Motor neuron (in vitro differentiated cells): ENCODE measurements at regions not wholly inside any gene's neighbourhood (a gene's known extent, or its start where the extent isn't known, plus 50 kb on each side); places are given as distances from the start of the nearest gene placed in this dataset.
"Not testable (repeated sequence)": the region's sequence is repeated elsewhere in the genome, so short reads cannot be mapped to it uniquely, and the experiment has no call there.

Experiments used
- ATAC-seq, 8 experiments: fragments of 200-7000 bp; cut with Tn5 transposase; replicated peaks in 6 of 8; 2 replicates each; pipeline ENCODE4 v1.8.0; 2021; ENCODE audit warnings: mild to moderate bottlenecking in 8 of 8, moderate library complexity in 8 of 8
- H3K27ac ChIP-seq, 2 donors: fragments of 250-450 bp; sonication (Bioruptor Pico); 2 replicates each; pipeline ENCODE4 v1.9.0; 2021; ENCODE audit warnings: antibody characterized with exemption in 2 of 2, mild to moderate bottlenecking in 2 of 2, moderate library complexity in 1 of 2
- H3K4me1 ChIP-seq, 2 donors: fragments of 250-450 bp; sonication (Bioruptor Pico); replicated peaks in 1 of 2; 2 replicates each; pipeline ENCODE4 v1.6.1; 2021; ENCODE audit warnings: antibody characterized with exemption in 2 of 2, mild to moderate bottlenecking in 2 of 2, moderate library complexity in 1 of 2
- H3K4me3 ChIP-seq, 5 donors: fragments of 250-450 bp; sonication (Bioruptor Pico); 2 replicates each; pipeline ENCODE4 v1.9.0; 2021; ENCODE audit warnings: antibody characterized with exemption in 5 of 5, mild to moderate bottlenecking in 5 of 5, moderate library complexity in 4 of 5
- WGBS, 10 experiments: fragments of 450-650 bp; shearing (Covaris generic); methylation state at CpG; one replicate each; pipeline ENCODE4 v1.0.0; 2022; 5-methylcytosine and 5-hydroxymethylcytosine counted together
- in situ Hi-C, 9 experiments: fragments of 400-800 bp; cut with MboI; loops; one replicate each; pipeline ENCODE4 v1.15.0; 2021; ENCODE audit warnings: low sequenced_read_pairs in 9 of 9, low pct_unique_long_range_greater_than_20kb in 2 of 9; ENCODE audit not compliant: unreplicated experiment in 9 of 9

DNA sequence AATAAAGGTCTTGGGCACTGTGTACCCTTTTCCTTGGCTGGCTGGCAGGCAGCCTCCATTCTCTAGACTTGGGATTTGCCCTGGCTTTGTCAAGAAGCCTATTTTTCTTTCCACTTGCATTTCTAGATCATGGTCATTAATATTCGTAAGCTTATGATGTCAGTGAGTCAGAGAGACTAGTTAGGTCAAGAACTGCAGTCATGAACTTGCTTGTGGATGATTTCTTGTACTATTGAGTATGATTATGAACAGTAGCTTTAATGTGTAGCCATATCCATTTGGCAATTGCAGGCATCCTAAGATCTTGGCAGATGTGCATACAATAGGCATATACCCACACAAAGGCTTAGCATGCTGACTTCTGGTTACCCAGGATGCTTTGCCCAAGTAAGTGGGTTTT, 186.8 kb upstream of the CLINT1 start:
- no peaks in the 10 kb centered on the region for H3K4me1 ChIP-seq
- in situ Hi-C loops, result no loop called here
- H3K27ac ChIP-seq, result no peak overlapping the region
- ATAC-seq, result no peak
- no peak overlapping the region for H3K4me3 ChIP-seq
- WGBS, 10 experiments, result 40 to 100% (median 89%) methylated on average over 1 of the region's 1 CpG; no CpG with 5 or more reads in 3 of the 10 experiments

DNA sequence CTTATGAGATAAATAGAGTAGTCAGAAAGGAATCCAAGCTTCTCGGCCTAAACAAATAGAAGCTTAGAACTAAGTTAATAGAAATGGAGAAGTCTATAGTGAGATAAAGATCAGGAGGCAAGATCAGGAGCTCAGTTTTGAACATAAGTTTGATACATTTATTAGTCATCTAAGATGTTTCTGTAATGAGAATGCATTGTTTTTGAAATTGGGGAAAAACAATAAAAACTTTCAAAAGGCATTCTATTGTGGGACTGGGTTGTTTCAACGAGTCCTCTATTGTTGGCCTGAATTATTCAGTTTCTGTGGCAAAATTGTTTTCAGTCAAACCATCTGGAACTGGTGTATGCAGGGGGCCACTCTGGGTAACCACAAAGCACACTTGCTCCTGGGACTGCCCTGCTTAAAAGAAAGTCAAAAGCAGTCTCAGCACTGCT, 181.0 kb upstream of the CLINT1 start:
- WGBS, 10 experiments, result 25 to 100% (median 56%) methylated on average over 1 to 2 of the region's 2 CpGs
- H3K4me3 ChIP-seq, result no peak overlapping the region
- H3K27ac ChIP-seq, result no peak overlapping the region
- no peak for ATAC-seq
- in situ Hi-C loops, result no loop called here
- peaks cover 2 to 5% of the 10 kb centered on the region in 2 donors for H3K4me1 ChIP-seq

DNA sequence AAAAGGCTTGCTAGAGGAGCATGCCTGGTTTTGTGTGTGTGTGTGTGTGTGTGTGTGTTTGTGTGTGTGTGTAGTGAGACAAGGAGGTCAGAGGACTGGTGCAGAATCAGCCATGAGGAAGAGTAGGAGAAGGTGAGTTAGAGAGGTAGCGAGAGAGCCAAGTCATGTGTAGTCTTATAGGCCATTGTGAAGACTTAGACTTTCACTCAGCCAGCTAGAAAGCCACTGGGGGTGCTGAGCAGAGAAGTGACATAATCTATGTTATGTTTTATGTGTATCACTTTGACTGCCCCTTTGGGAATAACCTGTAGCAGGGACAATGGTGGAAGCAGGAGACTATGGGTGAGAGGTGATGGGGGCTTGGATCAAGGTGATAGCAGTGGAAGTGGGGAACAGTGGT, 180.5 kb upstream of the CLINT1 start:
- Histone ChIP-seq H3K4me1 (peaks cover 2 to 5% of the 10 kb centered on the region in 2 donors), H3K27ac (no peak overlapping the region), H3K4me3 (no peak overlapping the region)
- ATAC-seq, result no peak
- 0 to 100% (median 91%) methylated on average over 1 of the region's 1 CpG; no CpG with 5 or more reads in 7 of the 10 experiments for WGBS, 10 experiments
- in situ Hi-C loops, result no loop called here

DNA sequence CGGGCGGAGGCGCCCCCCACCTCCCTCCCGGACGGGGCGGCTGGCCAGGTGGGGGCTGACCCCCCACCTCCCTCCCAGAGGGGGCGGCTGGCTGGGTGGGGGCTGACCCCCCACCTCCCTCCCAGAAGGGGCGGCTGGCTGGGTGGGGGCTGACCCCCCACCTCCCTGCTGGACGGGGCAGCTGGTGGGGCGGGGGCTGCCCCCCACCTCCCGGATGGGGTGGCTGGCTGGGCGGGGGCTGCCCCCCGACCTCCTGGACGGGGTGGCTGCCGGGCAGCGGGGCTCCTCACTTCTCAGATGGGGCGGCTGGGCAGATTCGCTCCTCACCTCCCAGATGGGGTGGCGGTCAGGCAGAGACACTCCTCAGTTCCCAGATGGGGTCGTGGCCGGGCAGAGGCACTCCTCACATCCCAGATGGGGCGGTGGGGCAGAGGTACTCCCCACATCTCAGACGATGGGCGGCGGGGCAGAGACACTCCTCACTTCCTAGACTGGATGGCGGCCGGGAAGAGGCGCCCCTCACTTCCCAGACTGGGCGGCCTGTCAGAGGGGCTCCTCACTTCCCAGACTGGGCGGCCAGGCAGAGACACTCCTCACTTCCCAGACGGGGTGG, 178.1 kb upstream of the CLINT1 start:
- ATAC-seq, H3K4me1 ChIP-seq, H3K27ac ChIP-seq, in situ Hi-C loops, H3K4me3 ChIP-seq: not testable (repeated sequence)
- no CpG with 5 or more reads among the region's 31 CpGs for WGBS, 10 experiments

DNA sequence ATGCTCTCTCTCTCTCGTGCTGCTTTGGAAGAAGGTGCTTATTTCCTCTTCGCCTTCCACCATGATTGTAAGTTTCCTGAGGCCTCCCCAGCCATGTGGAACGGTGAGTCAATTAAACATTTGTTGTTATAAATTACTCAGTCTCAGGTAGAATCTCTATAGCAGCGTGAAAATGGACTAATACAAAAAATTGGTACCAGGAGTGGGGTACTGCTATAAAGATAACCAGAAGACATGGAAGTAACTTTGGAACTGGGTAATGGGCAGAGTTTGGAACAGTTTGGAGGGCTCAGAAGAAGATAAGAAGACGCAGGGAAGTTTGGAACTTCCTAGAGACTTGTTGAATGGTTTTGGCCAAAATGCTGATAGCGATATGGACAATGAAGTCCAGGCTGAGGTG, 175.6 kb upstream of the CLINT1 start:
- H3K4me1 ChIP-seq, in situ Hi-C loops, H3K4me3 ChIP-seq, H3K27ac ChIP-seq, ATAC-seq: not testable (repeated sequence)
- 13 to 93% (median 71%) methylated on average over 1 to 6 of the region's 6 CpGs; no CpG with 5 or more reads in 3 of the 10 experiments for WGBS, 10 experiments

DNA sequence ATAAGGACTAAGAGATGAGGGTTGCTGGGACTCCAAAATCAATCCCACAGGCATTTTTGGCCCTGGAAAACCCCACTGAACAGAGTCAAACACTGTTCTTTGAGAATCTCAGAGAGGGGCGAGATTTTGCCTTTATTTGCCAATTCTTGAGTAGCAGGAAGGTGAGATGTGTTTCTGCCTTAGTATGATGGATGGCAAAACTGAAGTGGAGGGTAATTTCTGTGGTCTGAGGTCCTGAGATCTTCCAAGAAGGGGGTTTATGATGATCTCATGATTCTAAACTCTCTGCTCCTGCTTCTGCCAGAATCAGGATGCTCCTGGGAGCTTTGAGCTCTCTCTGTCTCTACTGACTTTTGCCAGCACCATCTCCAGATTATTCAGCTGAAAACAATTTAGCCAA, 174.8 kb upstream of the CLINT1 start:
- Histone ChIP-seq H3K27ac (no peak overlapping the region), H3K4me3 (no peak overlapping the region), H3K4me1 (no peaks in the 10 kb centered on the region)
- in situ Hi-C loops, result no loop called here
- ATAC-seq, result no peak
- WGBS, 10 experiments, result 86 to 100% methylated on average over 1 of the region's 1 CpG; no CpG with 5 or more reads in 8 of the 10 experiments

DNA sequence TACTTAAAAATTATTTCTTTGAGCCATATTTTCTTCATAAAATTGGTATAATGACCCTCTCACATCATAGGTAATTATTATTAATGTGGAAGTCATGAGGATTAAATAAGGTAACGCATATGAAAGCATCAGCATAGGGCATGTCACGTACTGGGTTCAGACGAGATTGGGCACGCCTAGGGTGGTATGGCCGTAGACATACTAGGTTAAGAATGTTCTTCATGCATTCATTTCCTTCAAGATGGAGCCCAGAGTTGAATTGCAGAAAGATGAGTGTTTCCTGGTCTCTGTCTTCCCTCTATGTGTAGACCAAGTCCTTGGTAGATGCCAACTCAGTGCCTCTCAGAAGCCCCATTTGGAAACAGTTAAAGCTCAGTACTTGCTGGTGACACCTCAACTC, 174.1 kb upstream of the CLINT1 start:
- in situ Hi-C loops, result no loop called here
- no peak overlapping the region for H3K4me3 ChIP-seq
- H3K4me1 ChIP-seq, result no peaks in the 10 kb centered on the region
- no peak for ATAC-seq
- WGBS, 10 experiments, result 60 to 100% (median 80%) methylated on average over 1 to 5 of the region's 5 CpGs; no CpG with 5 or more reads in 1 of the 10 experiments
- H3K27ac ChIP-seq, result no peak overlapping the region

DNA sequence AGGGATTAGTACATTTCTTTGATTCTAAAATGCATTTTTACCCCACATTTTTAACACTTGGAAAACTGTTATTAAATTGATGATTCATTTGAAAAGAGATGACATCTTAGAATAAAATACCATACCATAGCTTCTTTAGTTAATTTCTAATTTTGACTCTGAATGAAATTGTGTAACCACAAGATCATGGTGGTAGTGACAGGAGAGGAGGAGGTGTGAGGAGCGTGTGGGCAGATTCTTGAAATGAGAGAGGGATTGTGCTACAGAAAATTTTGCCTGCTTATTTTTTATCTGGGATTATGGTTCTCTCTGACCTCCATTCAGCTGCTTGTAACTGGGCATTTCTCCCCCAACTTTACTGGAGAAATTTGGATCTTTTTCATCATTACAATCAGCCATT, 173.3 kb upstream of the CLINT1 start:
- no peak overlapping the region for H3K27ac ChIP-seq
- WGBS, 10 experiments, result 67 to 100% (median 95%) methylated on average over 1 of the region's 1 CpG; no CpG with 5 or more reads in 2 of the 10 experiments
- no peak for ATAC-seq
- H3K4me3 ChIP-seq, result no peak overlapping the region
- in situ Hi-C loops, result no loop called here
- H3K4me1 ChIP-seq, result no peaks in the 10 kb centered on the region

DNA sequence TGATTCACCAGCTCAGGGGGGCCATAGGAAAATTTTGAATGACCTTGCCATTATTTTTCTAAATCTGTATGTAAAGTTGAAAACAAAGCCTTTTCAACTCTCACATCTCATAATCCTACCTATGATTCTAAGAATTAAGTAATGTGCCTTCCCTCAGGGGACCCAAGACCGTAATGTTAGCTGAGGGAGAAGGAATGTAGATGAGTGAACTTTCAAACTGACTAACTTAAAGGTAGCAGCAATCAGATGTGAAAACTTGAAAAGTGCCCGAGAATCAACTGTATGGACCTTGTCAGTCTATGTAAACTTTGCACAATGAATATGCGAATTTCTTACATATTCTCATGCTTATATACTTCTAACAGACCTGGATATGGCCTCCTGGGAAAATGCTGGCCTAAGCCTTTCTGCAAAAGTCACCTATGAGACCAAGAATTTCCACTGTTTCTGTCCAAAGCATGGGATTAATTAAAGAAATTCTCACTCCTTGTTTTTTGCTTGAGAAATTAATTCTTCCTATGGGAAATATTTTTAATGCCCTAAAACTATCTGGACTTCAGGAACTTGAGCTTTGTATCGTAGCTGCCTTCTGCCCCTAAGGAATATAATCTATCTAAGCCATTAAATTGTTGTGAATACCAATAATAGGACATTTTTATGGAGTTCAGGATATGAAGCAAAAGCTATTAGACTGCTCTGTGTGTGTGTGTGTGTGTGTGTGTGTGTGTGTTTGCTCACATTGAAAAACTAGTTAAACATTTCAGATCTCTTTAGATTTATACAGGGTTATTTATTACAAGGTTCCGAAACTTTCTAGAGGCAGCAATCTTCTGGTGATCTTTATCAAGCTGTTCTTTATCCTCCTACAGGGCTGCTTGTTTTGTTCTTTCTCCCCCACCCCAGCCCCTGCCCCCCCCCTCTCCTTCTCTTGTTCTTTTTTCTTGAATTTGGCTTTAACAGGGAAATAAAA, 169.1 kb upstream of the CLINT1 start:
- Histone ChIP-seq H3K4me3 (no peak overlapping the region), H3K4me1 (no peaks in the 10 kb centered on the region), H3K27ac (no peak overlapping the region)
- in situ Hi-C loops, result no loop called here
- ATAC-seq, result peak in 2 of 8 experiments; percentile 25 to 81
- WGBS, 10 experiments, result 0 to 79% (median 45%) methylated on average over 2 to 5 of the region's 5 CpGs; no CpG with 5 or more reads in 1 of the 10 experiments

DNA sequence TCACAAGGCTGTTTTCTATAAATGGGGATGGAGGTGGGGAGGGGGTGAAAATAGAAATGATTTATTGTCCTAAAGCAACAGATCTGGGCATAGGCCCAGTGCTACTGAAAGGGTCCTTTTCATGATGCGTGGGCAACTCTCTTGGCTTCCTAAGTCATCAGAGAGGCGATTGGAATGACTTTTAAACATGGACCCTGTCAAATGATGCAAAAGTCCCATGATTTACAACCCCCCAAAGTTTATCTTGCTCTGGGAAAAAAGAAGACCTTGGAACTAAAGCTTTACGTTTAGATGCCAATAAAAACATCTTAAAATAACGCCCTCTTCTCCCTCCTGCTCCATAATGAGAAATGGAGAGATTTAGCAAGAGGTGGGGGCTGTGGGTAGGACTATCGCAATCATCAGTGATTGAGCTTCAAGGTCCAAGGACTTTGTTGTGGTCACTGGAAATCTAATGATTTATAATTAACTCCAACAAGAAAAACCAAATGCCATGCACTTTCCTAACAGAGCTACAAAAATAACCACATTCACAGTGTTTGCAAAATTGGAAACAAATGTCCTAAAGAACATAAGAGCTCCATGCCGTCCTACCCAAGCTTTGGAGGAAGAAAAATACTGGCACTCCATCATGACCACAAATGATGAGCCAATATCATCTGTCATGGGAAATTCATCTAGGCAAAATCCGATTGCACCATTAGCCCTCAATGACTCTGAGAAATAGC, 167.5 kb upstream of the CLINT1 start:
- H3K4me1 ChIP-seq, result no peaks in the 10 kb centered on the region
- peak in 2 of 8 experiments; percentile 17 to 50 for ATAC-seq
- in situ Hi-C loops, result no loop called here
- no peak overlapping the region for H3K27ac ChIP-seq
- 5 to 88% (median 63%) methylated on average over 1 to 6 of the region's 7 CpGs; no CpG with 5 or more reads in 1 of the 10 experiments for WGBS, 10 experiments
- no peak overlapping the region for H3K4me3 ChIP-seq

DNA sequence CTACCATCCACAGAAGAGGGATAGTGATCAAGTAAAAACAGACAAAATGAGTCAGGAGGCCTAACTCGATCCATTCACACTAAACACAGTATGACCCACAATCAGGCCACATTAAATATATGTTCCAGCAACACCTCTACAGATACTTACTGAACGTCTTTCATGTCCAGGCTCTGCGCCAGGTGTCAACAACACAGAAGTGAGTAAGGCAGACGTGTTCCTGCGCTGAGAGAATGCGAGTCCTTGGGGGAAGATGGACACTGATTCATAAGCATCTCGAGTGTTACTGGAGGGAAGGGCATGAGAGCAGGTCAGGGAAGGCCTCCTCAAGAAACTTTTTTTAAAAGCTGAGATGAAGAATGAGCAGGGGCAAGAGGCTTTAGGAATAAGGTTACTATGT, 164.3 kb upstream of the CLINT1 start:
- ATAC-seq, result no peak
- 55 to 100% (median 83%) methylated on average over 1 to 5 of the region's 7 CpGs; no CpG with 5 or more reads in 3 of the 10 experiments for WGBS, 10 experiments
- Histone ChIP-seq H3K4me3 (no peak overlapping the region), H3K4me1 (peaks cover 0 to 5% of the 10 kb centered on the region in 2 donors), H3K27ac (no peak overlapping the region)
- in situ Hi-C loops, result loop anchor here in 1 of 9 experiments (25.0 kb wide), 1 partner anchor 1089 kb away; no protein-coding TSS in a partner anchor

DNA sequence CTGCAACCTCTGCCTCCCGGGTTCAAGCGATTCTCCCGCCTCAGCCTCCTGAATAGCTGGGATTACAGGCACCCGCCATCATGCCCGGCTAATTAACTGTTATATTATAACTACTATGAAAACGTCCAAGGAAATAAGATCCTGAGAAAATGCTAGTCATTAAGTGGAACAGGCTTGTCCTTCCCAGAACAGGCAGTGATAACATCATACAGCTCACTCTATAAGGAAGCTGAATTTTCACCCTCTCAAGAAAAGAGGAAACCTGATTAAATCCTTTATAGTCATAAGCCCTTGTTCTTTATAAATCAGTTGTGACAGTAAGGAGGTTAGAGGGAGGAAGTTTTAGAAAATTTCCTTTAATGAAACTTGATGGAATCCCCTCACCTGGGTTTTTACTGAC, 163.9 kb upstream of the CLINT1 start:
- Histone ChIP-seq H3K27ac (no peak overlapping the region), H3K4me3 (no peak overlapping the region), H3K4me1 (peaks cover 0 to 5% of the 10 kb centered on the region in 2 donors)
- ATAC-seq, result no peak
- in situ Hi-C loops, result loop anchor here in 1 of 9 experiments (25.0 kb wide), 1 partner anchor 1089 kb away; no protein-coding TSS in a partner anchor
- 40 to 100% (median 67%) methylated on average over 1 to 3 of the region's 6 CpGs; no CpG with 5 or more reads in 2 of the 10 experiments for WGBS, 10 experiments
